Heart right ventricle (tissue), 16 donors: ENCODE measurements at regions not wholly inside any gene's neighbourhood (a gene's known extent, or its start where the extent isn't known, plus 50 kb on each side); places are given as distances from the start of the nearest gene placed in this dataset.

ENCODE experiments used
- ATAC-seq, 8 donors: fragments of 200-7000 bp; cut with Tn5 transposase; one replicate each; pipeline ENCODE4 v1.9.1; 2020; ENCODE audit warnings: mild to moderate bottlenecking in 8 of 8, moderate library complexity in 8 of 8, moderate number of reproducible peaks in 1 of 8
- DNase-seq, 2 donors: peaks; one replicate each; pipeline ENCODE4 v3.0.0-alpha.2; 2020
- H3K27ac ChIP-seq, 10 donors: fragments of 200-600 bp; sonication (generic) in 2 of 10; one replicate each; pipeline versions ENCODE4 v1.5.0 to v1.8.0; 2020 to 2022; ENCODE audit warnings: mild to moderate bottlenecking in 3 of 10
- H3K27me3 ChIP-seq, 7 donors: fragments of 200-600 bp; one replicate each; pipeline ENCODE4 v1.8.0; 2021 to 2022; ENCODE audit warnings: mild to moderate bottlenecking in 2 of 7
- H3K36me3 ChIP-seq, 9 donors: fragments of 200-600 bp; sonication (generic) in 1 of 9; one replicate each; pipeline versions ENCODE4 v1.5.0 to v1.8.0; 2020 to 2022; ENCODE audit warnings: mild to moderate bottlenecking in 2 of 9
- H3K4me1 ChIP-seq, 9 donors: fragments of 200-600 bp; sonication (generic) in 1 of 9; one replicate each; pipeline versions ENCODE4 v1.5.0 to v1.8.0; 2020 to 2022; ENCODE audit warnings: mild to moderate bottlenecking in 4 of 9
- H3K4me3 ChIP-seq, 10 donors: fragments of 200-600 bp; sonication (generic) in 2 of 10; one replicate each; pipeline versions ENCODE4 v1.5.0 to v1.8.0; 2020 to 2022; ENCODE audit warnings: mild to moderate bottlenecking in 7 of 10, moderate library complexity in 2 of 10
- H3K9me3 ChIP-seq, 11 donors: fragments of 200-600 bp in 10 of 11; sonication (generic) in 2 of 11; one replicate each; pipeline versions ENCODE4 v1.5.0 to v1.8.0; 2013 to 2022; ENCODE audit warnings: mild to moderate bottlenecking in 2 of 11, control low read depth in 1 of 11, moderate library complexity in 1 of 11
- WGBS, 2 donors: extraction: QIAGEN DNeasy Blood & Tissue Kit; methylation state at CpG; one replicate each; pipeline ENCODE4 v1.1.7; 2013; ENCODE audit warnings: inconsistent platforms in 1 of 2; 5-methylcytosine and 5-hydroxymethylcytosine counted together
- intact Hi-C, 10 donors: fragments of 100-400 bp; cut with DNase I; formaldehyde crosslinking; loops; one replicate each; pipeline versions ENCODE4 v1.11.1 to v1.14.2; 2022
- TF ChIP-seq, protein P1 (sequence below), 9 donors: fragments of 200-600 bp; sonication (generic) in 2 of 9; IDR thresholded peaks; one replicate each; pipeline versions ENCODE4 v1.5.0 to v1.8.0; 2021 to 2022; ENCODE audit warnings: antibody characterized with exemption in 9 of 9, mild to moderate bottlenecking in 5 of 9, moderate library complexity in 1 of 9
- donor health status: Arrhythmogenic right ventricular cardiomyopathy.
- donor health status: ischemic (EF 13 %, LVEDD 7.1; RV severe dilation, severe dysfunction).
- donor health status: healthy with polysubstance abuse.
- donor health status: DM: no; HTN: yes; CAD: no.
- donor health status: DM: no; HTN: no; CAD: no.
- donor health status: ischemic (EF 25% LVEDD 6.9; RV normal size, moderate dysfunction).
- donor health status: ischemic (EF 25% LVEDD 5.7; RV mildly dilated, moderate dysfunction).
- donor health status: healthy.
- donor health status: DM: yes; HTN: yes; CAD: no.
- donor health status: Ischemic cardiomyopathy.
- donor health status: ischemic (EF 35%, LVEDD 5.7; RV mildly dilated, moderate dysfunction).
- donor health status: nonischemic (EF 11% LVEDD 7.7; RV severe dilation, severe dysfunction).
- donor health status: DM: yes; HTN: yes; CAD: no.
- donor health status: PGD.
- donor health status: ischemic (EF 29% LVEDD 5.4; RV normal size, mild dysfunction).
- donor health status: nonischemic (EF 23%, LVEDD 6.1; RV moderate dilation, normal function).

DNA sequence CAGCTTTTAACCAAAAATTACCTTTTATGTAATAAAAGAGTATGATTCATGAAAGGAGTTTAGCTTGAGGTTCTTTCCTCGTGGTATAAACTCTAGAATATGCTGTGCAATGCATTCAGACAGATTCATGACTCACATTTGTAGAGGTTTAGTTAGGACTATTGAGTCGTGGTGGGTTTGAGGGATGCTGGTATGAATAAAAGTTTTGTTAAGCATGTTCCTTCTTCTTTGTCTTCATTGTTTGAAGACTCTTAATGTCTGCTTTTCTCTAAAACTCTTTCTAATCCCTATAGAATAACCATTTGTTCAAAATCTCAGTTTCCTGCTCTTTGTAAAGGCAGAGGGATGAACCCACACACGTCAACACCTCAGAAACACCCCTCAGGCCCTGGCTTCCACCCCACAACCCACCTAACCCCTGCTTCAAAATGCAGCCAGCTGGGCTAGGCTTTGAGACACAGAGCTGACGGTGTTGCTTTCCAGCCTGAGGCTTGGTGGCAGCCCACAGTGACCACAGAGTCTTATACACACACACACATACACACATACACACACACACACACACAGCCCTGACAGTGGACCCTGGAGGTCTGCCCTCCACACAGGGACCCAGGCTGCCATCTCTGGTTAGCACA is 69.0 kb upstream of the IRX1 start:
- no peaks in the 10 kb centered on the region for H3K36me3 ChIP-seq
- DNase-seq (no peak), ATAC-seq (no peak)
- peaks cover 0 to 12% (median 0%) of the 10 kb centered on the region in 11 donors for H3K9me3 ChIP-seq
- TF ChIP-seq, protein P1, sequence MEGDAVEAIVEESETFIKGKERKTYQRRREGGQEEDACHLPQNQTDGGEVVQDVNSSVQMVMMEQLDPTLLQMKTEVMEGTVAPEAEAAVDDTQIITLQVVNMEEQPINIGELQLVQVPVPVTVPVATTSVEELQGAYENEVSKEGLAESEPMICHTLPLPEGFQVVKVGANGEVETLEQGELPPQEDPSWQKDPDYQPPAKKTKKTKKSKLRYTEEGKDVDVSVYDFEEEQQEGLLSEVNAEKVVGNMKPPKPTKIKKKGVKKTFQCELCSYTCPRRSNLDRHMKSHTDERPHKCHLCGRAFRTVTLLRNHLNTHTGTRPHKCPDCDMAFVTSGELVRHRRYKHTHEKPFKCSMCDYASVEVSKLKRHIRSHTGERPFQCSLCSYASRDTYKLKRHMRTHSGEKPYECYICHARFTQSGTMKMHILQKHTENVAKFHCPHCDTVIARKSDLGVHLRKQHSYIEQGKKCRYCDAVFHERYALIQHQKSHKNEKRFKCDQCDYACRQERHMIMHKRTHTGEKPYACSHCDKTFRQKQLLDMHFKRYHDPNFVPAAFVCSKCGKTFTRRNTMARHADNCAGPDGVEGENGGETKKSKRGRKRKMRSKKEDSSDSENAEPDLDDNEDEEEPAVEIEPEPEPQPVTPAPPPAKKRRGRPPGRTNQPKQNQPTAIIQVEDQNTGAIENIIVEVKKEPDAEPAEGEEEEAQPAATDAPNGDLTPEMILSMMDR (IDR thresholded peaks at IDR 0.05): no peak
- no peak overlapping the region for H3K4me3 ChIP-seq
- 48 to 59% methylated on average over 4 of the region's 4 CpGs for WGBS, 2 donors
- no peaks in the 10 kb centered on the region for H3K27me3 ChIP-seq
- H3K27ac ChIP-seq: no peak overlapping the region
- intact Hi-C loops: no loop called here
- H3K4me1 ChIP-seq: no peaks in the 10 kb centered on the region

DNA sequence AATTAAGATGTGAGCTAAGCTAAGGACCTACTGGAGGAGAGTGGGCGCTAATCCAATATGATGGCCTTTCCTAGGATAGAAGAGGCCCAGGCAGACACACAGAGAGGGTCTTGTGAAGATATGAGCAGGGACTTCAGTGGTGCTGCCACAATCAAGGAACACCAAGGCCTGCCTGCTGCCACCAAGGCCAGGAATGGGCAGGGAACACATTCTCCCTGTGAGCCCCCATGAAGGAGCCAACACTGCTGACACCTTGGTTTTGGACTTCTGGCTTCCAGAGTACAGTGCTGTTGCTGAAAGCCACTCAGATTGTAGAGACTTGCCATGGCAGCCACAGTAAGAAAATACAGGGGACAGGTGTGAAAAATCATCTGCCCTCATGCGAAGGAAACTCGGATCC is 73.1 kb upstream of the IRX1 start:
- Histone ChIP-seq H3K36me3 (no peaks in the 10 kb centered on the region), H3K4me1 (peaks cover 0 to 6% (median 0%) of the 10 kb centered on the region in 9 donors), H3K27me3 (no peaks in the 10 kb centered on the region), H3K27ac (no peak overlapping the region), H3K4me3 (no peak overlapping the region), H3K9me3 (peaks cover 0 to 12% (median 0%) of the 10 kb centered on the region in 11 donors)
- DNase-seq (no peak), ATAC-seq (no peak)
- TF ChIP-seq, protein P1 (IDR thresholded peaks at IDR 0.05): no peak
- 75 to 98% methylated on average over 3 of the region's 3 CpGs for WGBS, 2 donors
- intact Hi-C loops: no loop called here

DNA sequence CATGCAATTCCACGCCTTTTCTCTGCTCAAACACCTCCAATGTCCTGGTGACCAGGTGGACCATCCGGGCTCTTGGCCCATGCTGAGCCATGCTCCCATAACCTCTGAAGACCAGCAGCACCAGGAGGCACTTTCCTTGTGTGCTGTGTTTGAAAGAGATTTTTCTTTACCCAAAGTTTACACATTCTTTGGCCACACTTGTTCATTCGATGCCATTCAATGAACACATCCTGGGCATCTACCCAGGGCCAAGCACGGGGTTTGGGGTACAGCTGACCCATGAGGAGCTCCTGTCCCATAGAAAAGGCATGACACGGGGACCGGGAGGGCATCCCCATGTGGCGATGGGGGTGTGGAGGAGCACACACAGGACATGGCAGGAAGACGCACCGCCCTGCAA is 77.1 kb upstream of the IRX1 start:
- ATAC-seq (no peak), DNase-seq (no peak)
- H3K4me1 ChIP-seq: peaks cover 0 to 6% (median 0%) of the 10 kb centered on the region in 9 donors
- no peaks in the 10 kb centered on the region for H3K27me3 ChIP-seq
- TF ChIP-seq, protein P1 (IDR thresholded peaks at IDR 0.05): no peak
- intact Hi-C loops: no loop called here
- no peaks in the 10 kb centered on the region for H3K9me3 ChIP-seq
- H3K36me3 ChIP-seq: no peaks in the 10 kb centered on the region
- WGBS, 2 donors: 83 to 87% methylated on average over 9 of the region's 9 CpGs
- no peak overlapping the region for H3K27ac ChIP-seq
- H3K4me3 ChIP-seq: no peak overlapping the region

DNA sequence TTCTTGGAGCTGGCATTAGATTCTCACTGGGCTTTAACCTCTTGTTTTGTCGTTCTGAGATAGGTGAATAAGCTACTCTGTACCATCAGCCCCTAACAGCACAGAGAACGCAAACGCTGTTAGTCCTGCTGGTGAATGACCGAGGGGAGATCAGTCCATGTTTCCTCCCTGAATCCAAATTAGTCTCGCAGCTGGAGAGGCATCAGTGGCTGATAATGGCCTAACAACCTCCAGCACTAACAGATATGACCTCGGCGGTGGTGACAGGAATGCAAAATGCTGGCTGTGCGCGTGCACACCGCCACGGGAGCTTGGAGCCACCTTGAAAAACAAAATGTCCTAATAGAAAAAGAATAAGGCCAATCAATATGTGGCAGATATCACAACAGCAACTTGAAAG is 77.6 kb upstream of the IRX1 start:
- TF ChIP-seq, protein P1 (IDR thresholded peaks at IDR 0.05): no peak
- H3K36me3 ChIP-seq: no peaks in the 10 kb centered on the region
- ATAC-seq (no peak), DNase-seq (no peak)
- no peaks in the 10 kb centered on the region for H3K9me3 ChIP-seq
- H3K4me3 ChIP-seq: no peak overlapping the region
- no peaks in the 10 kb centered on the region for H3K27me3 ChIP-seq
- no peak overlapping the region for H3K27ac ChIP-seq
- intact Hi-C loops: no loop called here
- H3K4me1 ChIP-seq: peaks cover 0 to 6% (median 0%) of the 10 kb centered on the region in 9 donors
- WGBS, 2 donors: 20 to 33% methylated on average over 11 of the region's 11 CpGs
